ENCODE measurements at regions not wholly inside any gene's neighbourhood (a gene's known extent, or its start where the extent isn't known, plus 50 kb on each side); places are given as distances from the start of the nearest gene placed in this dataset.

DNA sequence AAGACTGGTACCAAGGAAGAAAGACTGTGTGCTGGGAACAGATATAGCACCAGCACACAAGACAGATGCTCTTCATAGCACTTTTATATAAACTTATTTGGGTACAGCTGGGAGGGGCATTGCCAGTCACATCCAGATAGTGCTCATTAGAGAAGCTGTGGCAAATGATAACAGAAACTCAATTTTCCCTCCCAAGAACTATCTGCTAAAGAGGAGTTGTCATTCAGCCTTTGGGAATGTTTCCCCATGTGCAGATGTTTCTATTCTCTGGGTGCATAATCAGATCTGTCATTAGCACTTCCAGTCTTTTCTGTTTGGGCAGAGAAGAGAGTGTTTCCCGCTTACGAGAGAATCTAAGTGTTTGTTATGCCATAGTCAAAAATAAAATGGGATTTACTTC is 714.9 kb upstream of the MDGA2 start:
- H3K27ac Mint-ChIP-seq, result no peak overlapping the region
- H3K9me3 Mint-ChIP-seq, result peaks cover 4 to 9% of the 10 kb centered on the region in 2 donors
- no peaks in the 10 kb centered on the region for H3K4me1 Mint-ChIP-seq (ENCODE audit: low read depth in 2 of 2)
- H3K4me3 Mint-ChIP-seq, result no peak overlapping the region
- ATAC-seq (replicated peaks) (no peak), DNase-seq (no peak)
- H3K27me3 Mint-ChIP-seq, result no peaks in the 10 kb centered on the region
- no peaks in the 10 kb centered on the region for H3K36me3 Mint-ChIP-seq (ENCODE audit: insufficient read depth)

DNA sequence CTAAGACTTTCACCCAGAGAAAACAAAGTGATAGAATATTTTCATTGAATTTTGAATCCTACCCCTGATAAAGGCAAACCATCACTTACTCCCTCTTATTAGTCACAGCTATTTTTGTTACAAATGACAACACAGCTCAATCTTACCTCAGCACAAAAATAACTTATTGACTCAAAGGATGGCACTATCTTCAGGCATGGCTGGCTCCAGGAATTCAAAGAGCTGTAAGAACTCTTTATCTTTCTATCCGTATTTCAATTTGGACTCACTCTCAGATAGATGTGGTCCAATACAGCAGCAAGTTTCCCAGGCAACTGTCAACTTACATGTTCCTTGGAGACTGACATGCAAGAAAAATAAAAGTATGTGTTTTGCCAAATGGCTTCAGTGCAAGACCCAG is 709.4 kb upstream of the MDGA2 start:
- Mint-ChIP-seq H3K9me3 (peaks cover 0 to 13% of the 10 kb centered on the region in 2 donors), H3K27ac (no peak overlapping the region), H3K27me3 (no peaks in the 10 kb centered on the region), H3K4me3 (no peak overlapping the region), H3K36me3 (ENCODE audit: insufficient read depth) (no peaks in the 10 kb centered on the region), H3K4me1 (ENCODE audit: low read depth in 2 of 2) (no peaks in the 10 kb centered on the region)
- no peak for ATAC-seq (replicated peaks)
- no peak for DNase-seq

DNA sequence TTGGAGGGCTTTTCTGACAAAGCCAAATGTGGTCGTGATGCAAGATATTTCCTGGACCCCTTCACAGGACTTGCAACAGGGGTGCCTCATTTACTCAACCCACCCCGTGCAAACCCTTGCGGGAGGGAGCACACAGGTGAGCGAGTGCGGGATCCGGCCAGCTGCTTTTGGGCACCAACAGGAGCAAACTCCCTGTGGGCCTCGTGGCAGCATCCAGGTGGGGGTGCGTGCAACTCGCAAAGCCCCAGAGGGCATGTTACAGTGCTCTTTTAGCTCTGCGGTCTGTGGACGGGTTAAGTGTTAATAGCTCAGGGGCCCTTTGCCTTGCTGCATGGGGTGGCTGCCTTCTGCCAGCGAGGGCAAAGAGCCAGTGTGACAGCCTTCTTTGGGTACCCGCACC is 707.6 kb upstream of the MDGA2 start:
- no peak for DNase-seq
- H3K27ac Mint-ChIP-seq, result no peak overlapping the region
- peaks cover 6 to 24% of the 10 kb centered on the region in 2 donors for H3K9me3 Mint-ChIP-seq
- ATAC-seq (replicated peaks), result no peak
- no peaks in the 10 kb centered on the region for H3K27me3 Mint-ChIP-seq
- no peaks in the 10 kb centered on the region for H3K36me3 Mint-ChIP-seq (ENCODE audit: insufficient read depth)
- H3K4me3 Mint-ChIP-seq, result no peak overlapping the region
- no peaks in the 10 kb centered on the region for H3K4me1 Mint-ChIP-seq (ENCODE audit: low read depth in 2 of 2)

DNA sequence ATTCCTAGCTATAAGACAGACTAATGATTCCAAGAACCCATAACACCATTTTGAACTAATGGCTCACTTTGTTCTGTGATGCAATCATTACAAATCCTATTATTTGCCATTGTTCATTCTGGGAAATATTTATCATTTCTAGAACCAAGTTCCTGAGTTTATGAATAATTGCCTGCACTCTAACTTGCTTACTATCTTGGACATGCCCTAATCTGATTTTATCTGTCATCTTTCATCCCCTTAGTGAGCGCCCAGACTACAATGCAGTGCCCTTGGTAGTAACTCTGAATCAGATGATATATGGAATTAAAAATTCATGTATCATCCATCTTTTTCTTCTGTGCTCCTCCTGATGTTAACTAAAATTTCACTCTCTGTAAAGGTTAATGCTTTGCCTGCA is 703.1 kb upstream of the MDGA2 start:
- peaks cover 6 to 18% of the 10 kb centered on the region in 2 donors for H3K9me3 Mint-ChIP-seq

DNA sequence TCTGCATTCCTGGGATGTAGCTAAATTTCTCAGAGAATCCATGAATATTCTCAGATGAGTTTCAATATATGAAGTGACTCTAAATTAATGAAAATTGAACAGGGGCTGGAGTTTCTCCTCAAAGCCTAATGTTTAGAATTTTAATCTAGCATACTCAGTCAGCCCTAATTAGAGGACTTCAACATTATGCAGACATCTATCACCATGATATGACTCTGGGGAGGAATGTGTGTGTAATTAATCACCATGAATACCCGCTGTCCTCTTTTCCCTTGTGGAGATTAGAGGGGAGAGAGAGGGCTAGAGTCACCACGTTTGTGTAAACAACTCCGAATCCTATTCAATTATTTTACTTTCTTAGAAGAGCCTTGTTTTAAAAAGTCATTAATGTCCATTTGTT is 698.6 kb upstream of the MDGA2 start:
- no peak overlapping the region for H3K27ac Mint-ChIP-seq
- H3K9me3 Mint-ChIP-seq, result peaks cover 14 to 19% of the 10 kb centered on the region in 2 donors
- ATAC-seq (replicated peaks) (no peak), DNase-seq (no peak)
- H3K4me3 Mint-ChIP-seq, result no peak overlapping the region
- H3K4me1 Mint-ChIP-seq (ENCODE audit: low read depth in 2 of 2), result no peaks in the 10 kb centered on the region
- H3K27me3 Mint-ChIP-seq, result no peaks in the 10 kb centered on the region
- peaks cover 3% of the 10 kb centered on the region for H3K36me3 Mint-ChIP-seq (ENCODE audit: insufficient read depth)

More for the DNA sequence above, 703.1 kb upstream of the MDGA2 start:
- Mint-ChIP-seq H3K36me3 (ENCODE audit: insufficient read depth) (no peaks in the 10 kb centered on the region), H3K27ac (no peak overlapping the region), H3K27me3 (no peaks in the 10 kb centered on the region), H3K4me1 (ENCODE audit: low read depth in 2 of 2) (no peaks in the 10 kb centered on the region), H3K4me3 (no peak overlapping the region)
- DNase-seq (no peak), ATAC-seq (replicated peaks) (no peak)

DNA sequence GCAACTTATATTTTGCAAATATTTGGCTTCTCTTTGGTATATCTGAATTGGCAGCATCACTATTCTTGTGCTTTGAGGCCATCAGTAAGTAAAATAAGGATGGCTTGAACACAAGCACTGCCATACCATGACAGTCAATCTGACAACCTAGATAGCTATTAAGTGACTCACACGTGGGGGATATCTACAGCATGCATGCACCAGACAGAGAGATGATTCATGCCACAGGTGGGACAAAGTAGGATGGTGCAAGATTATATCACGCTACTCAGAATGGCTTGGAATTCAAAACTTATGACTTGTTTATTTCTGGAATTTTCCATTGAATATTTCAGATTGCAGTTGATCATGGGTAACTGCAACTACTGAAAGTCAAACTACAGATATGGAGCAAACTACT is 675.6 kb upstream of the MDGA2 start:
- no peaks in the 10 kb centered on the region for H3K4me1 Mint-ChIP-seq (ENCODE audit: low read depth in 2 of 2)
- DNase-seq (no peak), ATAC-seq (replicated peaks) (no peak)
- H3K36me3 Mint-ChIP-seq (ENCODE audit: insufficient read depth), result no peaks in the 10 kb centered on the region
- peaks cover 0 to under 1% of the 10 kb centered on the region in 2 donors for H3K9me3 Mint-ChIP-seq
- no peak overlapping the region for H3K4me3 Mint-ChIP-seq
- no peaks in the 10 kb centered on the region for H3K27me3 Mint-ChIP-seq
- no peak overlapping the region for H3K27ac Mint-ChIP-seq

DNA sequence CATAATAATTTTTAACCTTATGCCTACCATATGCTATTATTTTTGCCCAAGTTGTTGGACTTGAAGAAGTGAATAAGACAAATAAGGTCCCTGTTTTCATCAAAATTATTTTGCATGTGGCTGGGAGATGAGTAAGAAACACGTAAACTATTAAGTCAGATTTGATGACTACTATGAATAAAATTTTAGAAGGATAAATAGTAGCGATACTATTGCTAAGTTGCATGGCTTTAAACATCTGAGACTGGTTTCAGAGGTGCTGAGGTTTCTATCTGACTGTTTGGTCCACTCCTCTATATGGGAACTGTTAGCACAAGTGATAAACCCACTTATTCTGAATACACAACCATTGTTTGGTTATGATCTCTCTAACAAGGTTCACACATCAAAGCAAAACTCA is 674.3 kb upstream of the MDGA2 start:
- no peaks in the 10 kb centered on the region for H3K4me1 Mint-ChIP-seq (ENCODE audit: low read depth in 2 of 2)
- no peak overlapping the region for H3K27ac Mint-ChIP-seq
- no peak for ATAC-seq (replicated peaks)
- H3K4me3 Mint-ChIP-seq, result no peak overlapping the region
- peaks cover 0 to 2% of the 10 kb centered on the region in 2 donors for H3K9me3 Mint-ChIP-seq
- H3K36me3 Mint-ChIP-seq (ENCODE audit: insufficient read depth), result no peaks in the 10 kb centered on the region
- DNase-seq, result no peak
- no peaks in the 10 kb centered on the region for H3K27me3 Mint-ChIP-seq

DNA sequence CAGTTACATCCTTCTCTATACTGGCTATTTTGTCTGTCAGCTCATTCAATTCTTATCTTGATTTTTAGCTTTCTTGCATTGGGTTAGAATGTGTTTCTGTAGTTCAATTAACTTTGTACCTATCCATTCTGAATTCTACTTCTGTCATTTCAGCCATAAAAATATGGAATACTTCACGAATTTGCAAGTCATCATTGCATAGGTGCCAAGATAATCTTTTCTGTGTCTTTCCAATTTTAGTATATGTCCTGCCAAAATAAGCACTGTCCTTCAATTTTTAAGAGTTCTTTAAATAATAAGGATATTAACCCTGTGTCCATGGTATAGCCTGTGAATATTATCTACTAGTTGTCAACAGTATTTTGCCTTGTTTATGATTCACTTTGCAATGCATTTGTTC is 665.7 kb upstream of the MDGA2 start:
- no peak for DNase-seq
- H3K27me3 Mint-ChIP-seq, result no peaks in the 10 kb centered on the region
- peaks cover 17 to 28% of the 10 kb centered on the region in 2 donors for H3K9me3 Mint-ChIP-seq
- H3K4me1 Mint-ChIP-seq (ENCODE audit: low read depth in 2 of 2), result no peaks in the 10 kb centered on the region
- H3K36me3 Mint-ChIP-seq (ENCODE audit: insufficient read depth), result no peaks in the 10 kb centered on the region
- no peak for ATAC-seq (replicated peaks)
- no peak overlapping the region for H3K4me3 Mint-ChIP-seq
- no peak overlapping the region for H3K27ac Mint-ChIP-seq

DNA sequence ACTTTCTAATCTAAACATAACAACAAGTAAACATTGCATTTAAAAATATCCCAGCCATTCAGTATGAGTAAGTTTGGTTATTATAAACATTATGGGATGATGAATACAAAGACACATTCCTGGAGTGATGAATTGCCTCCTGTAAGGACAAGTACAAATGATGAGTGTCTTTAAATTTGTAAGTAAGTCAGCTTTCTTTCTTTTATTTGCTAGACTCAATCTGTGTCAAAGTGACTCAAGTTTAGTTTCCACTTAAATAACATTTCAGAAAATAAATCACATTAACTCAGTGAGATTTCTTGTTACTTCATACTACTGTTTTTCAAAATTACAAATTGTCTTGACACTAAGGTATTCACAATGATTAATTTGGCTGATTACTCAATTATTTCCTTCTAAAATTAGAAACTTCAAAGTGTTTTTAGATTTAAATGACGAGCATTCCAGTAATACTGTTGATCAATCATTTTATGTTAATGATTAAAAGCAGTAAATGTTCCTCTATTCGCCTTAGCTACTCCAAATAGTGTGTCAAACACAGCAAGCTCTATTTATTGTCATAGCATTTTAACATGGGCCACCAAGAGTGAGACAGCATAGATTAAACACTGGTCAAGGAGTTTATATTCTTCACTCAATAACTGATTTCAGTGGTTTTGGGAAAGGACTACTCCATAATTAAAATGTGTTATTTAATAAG is 658.0 kb upstream of the MDGA2 start:
- Mint-ChIP-seq H3K9me3 (peaks cover 5 to 15% of the 10 kb centered on the region in 2 donors), H3K36me3 (ENCODE audit: insufficient read depth) (no peaks in the 10 kb centered on the region), H3K4me1 (ENCODE audit: low read depth in 2 of 2) (no peaks in the 10 kb centered on the region), H3K27me3 (no peaks in the 10 kb centered on the region), H3K27ac (no peak overlapping the region), H3K4me3 (no peak overlapping the region)
- ATAC-seq (replicated peaks) (no peak), DNase-seq (no peak)

DNA sequence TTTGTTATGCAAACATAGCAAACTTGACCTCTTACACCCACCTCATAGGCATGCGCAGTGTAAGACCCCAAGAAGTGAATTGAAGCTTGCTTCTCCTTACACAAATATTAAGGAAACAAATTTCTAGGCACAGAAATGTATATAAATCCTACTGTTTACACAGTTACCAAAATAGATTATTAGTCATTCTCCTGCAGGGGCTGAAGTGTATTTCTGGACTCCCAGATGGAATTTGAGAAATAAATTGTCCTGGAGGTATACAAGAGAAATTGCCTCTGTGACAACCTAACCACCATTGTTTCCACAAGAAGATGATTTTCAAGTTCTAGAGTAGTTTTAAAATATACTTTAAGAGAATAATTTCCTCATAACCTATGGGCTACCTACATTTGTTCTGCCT is 656.0 kb upstream of the MDGA2 start:
- ATAC-seq (replicated peaks) (no peak), DNase-seq (no peak)
- peaks cover 7 to 15% of the 10 kb centered on the region in 2 donors for H3K9me3 Mint-ChIP-seq
- no peaks in the 10 kb centered on the region for H3K4me1 Mint-ChIP-seq (ENCODE audit: low read depth in 2 of 2)
- H3K4me3 Mint-ChIP-seq, result no peak overlapping the region
- no peaks in the 10 kb centered on the region for H3K36me3 Mint-ChIP-seq (ENCODE audit: insufficient read depth)
- no peak overlapping the region for H3K27ac Mint-ChIP-seq
- H3K27me3 Mint-ChIP-seq, result no peaks in the 10 kb centered on the region

DNA sequence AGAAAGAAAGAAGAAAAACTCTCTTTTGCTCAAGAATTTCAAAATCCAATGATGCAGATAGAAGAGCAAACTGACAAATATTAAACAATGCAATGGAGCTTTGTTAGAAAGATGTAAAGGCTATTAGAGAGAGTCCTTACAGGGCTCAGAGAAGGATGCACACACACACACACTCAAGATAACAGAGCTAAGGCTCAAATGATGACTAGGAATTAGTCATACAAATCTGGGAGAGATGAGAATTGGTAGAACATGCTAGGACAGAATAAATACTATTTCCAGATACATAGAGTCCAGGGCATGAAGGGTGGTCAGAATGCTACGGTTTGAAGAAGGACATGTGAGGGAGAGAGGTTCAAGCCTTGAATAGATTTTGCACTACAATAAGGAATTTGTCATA is 650.1 kb upstream of the MDGA2 start:
- H3K4me3 Mint-ChIP-seq, result no peak overlapping the region

DNA sequence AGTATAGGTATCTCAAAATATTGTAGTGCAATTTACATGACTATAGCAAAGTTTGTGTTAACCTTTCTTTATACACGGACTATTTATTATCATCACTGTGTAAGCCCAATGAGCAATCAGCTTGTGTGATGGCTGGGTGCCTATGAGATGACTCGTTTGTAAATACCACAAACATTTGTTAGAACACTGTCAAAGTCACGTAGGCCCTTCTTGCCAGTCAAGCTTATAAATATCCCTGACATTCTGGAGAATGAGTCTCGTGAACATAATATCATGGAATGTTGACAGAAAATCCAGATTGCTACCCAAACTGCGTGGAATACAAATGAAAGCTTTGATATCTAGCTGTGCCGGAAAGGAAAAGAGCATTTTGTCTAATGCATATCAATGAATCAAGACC is 648.3 kb upstream of the MDGA2 start:
- Mint-ChIP-seq H3K36me3 (ENCODE audit: insufficient read depth) (no peaks in the 10 kb centered on the region), H3K27ac (no peak overlapping the region), H3K4me1 (ENCODE audit: low read depth in 2 of 2) (no peaks in the 10 kb centered on the region), H3K4me3 (no peak overlapping the region), H3K9me3 (peaks cover 6 to 14% of the 10 kb centered on the region in 2 donors), H3K27me3 (no peaks in the 10 kb centered on the region)
- ATAC-seq (replicated peaks) (no peak), DNase-seq (no peak)

More for the DNA sequence above, 650.1 kb upstream of the MDGA2 start:
- DNase-seq (no peak), ATAC-seq (replicated peaks) (no peak)
- Mint-ChIP-seq H3K9me3 (peaks cover 6 to 14% of the 10 kb centered on the region in 2 donors), H3K27ac (no peak overlapping the region), H3K27me3 (no peaks in the 10 kb centered on the region), H3K36me3 (ENCODE audit: insufficient read depth) (no peaks in the 10 kb centered on the region), H3K4me1 (ENCODE audit: low read depth in 2 of 2) (no peaks in the 10 kb centered on the region)

DNA sequence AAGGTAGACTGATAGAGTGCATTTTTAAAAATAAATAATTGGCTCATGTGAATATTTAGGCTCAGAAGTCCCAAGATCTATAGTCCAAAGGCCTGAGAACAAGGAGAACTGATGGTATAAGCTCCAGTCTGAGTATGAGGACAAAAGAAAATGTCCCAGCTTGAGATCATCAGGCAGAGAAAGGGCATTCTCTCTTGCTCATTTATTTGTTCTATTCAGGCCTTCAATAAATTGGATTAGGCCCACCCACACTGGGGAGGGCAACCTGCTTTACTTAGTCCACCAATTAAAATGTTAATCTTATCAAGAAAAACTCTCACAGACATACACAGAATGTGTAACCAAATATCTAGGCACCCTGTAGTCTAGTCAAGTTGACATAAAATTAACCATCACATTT is 644.4 kb upstream of the MDGA2 start:
- Mint-ChIP-seq H3K9me3 (peaks cover 0 to 1% of the 10 kb centered on the region in 2 donors), H3K4me1 (ENCODE audit: low read depth in 2 of 2) (no peaks in the 10 kb centered on the region), H3K4me3 (no peak overlapping the region), H3K27me3 (no peaks in the 10 kb centered on the region), H3K27ac (no peak overlapping the region), H3K36me3 (ENCODE audit: insufficient read depth) (no peaks in the 10 kb centered on the region)
- ATAC-seq (replicated peaks) (no peak), DNase-seq (no peak)

DNA sequence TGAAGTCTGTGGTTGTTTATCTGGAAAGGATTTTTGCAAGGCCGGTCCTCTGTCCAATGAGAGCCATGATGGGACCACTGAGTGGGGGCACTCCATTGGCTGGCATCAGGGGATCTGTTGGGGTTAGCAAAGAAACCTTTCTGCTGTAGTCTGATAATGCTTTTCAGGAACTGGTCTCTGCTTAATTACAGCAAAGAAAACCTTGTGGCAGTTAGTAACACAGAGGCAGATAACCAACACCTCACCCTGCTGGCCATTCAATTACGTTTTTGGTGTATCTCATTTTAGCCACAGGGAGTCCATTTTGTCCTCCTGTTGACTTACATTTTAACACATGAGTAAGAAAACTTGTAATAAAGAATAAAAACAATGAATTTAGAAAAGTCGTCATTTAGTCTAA is 629.3 kb upstream of the MDGA2 start:
- H3K4me3 Mint-ChIP-seq, result no peak overlapping the region
- DNase-seq, result no peak
- H3K27ac Mint-ChIP-seq, result no peak overlapping the region
- H3K9me3 Mint-ChIP-seq, result peaks cover 0 to 8% of the 10 kb centered on the region in 2 donors
- no peaks in the 10 kb centered on the region for H3K27me3 Mint-ChIP-seq
- no peaks in the 10 kb centered on the region for H3K4me1 Mint-ChIP-seq (ENCODE audit: low read depth in 2 of 2)
- ATAC-seq (replicated peaks), result no peak
- H3K36me3 Mint-ChIP-seq (ENCODE audit: insufficient read depth), result no peaks in the 10 kb centered on the region
